PC-9 (cell line): ENCODE measurements at regions not wholly inside any gene's neighbourhood (a gene's known extent, or its start where the extent isn't known, plus 50 kb on each side); places are given as distances from the start of the nearest gene placed in this dataset.

ENCODE experiments used
- CTCF ChIP-seq: fragments of 200-600 bp; sonication (generic); conservative IDR thresholded peaks from 2 replicates; pipeline ENCODE4 v1.6.1; 2017; ENCODE audit warnings: mixed run types, antibody characterized with exemption, mild to moderate bottlenecking, moderate library complexity
- EZH2 ChIP-seq: fragments of 200-600 bp; sonication (generic); IDR thresholded peaks from 2 replicates; pipeline ENCODE4 v1.8.0; 2017; ENCODE audit warnings: antibody characterized with exemption, low read depth

- TF ChIP-seq CTCF (no peak), EZH2 (no peak)
Measured at GRCh38 chr12:41981013-41981412, 163.7 kb downstream of the GXYLT1 start.
